Loucy (cell line): ENCODE measurements at regions not wholly inside any gene's neighbourhood (a gene's known extent, or its start where the extent isn't known, plus 50 kb on each side); places are given as distances from the start of the nearest gene placed in this dataset.

Experiments
- EZH2phosphoT487 ChIP-seq: fragments of 200-600 bp; IDR thresholded peaks from 2 replicates; pipeline ENCODE4 v1.6.1; 2018; ENCODE audit warnings: antibody characterized with exemption, mild to moderate bottlenecking, moderate library complexity, borderline replicate concordance
- TF ChIP-seq, protein P1 (sequence below): fragments of 200-600 bp; sonication (generic); conservative IDR thresholded peaks from 2 replicates; pipeline ENCODE4 v1.5.1; 2014; ENCODE audit warnings: mild to moderate bottlenecking, antibody characterized with exemption, low read length

DNA sequence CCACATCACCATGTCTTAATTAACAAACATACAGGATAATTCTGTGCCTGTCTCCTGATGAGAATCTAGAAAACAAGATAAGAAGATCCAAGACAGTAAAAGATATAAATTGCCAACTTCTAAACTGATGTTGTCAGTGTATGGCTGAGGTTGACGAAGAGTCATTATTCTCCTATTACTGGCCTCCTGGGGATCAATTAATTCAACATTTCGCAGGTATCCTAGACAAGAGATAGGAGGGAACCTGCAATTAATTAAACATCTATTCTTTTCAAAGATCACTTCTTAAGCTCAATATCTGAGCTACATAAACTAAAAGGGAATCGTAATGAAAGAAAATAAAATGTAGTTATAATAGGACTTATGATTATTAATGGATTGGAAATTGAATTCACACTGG, 232.0 kb upstream of the GRIA1 start:
- TF ChIP-seq, protein P1, sequence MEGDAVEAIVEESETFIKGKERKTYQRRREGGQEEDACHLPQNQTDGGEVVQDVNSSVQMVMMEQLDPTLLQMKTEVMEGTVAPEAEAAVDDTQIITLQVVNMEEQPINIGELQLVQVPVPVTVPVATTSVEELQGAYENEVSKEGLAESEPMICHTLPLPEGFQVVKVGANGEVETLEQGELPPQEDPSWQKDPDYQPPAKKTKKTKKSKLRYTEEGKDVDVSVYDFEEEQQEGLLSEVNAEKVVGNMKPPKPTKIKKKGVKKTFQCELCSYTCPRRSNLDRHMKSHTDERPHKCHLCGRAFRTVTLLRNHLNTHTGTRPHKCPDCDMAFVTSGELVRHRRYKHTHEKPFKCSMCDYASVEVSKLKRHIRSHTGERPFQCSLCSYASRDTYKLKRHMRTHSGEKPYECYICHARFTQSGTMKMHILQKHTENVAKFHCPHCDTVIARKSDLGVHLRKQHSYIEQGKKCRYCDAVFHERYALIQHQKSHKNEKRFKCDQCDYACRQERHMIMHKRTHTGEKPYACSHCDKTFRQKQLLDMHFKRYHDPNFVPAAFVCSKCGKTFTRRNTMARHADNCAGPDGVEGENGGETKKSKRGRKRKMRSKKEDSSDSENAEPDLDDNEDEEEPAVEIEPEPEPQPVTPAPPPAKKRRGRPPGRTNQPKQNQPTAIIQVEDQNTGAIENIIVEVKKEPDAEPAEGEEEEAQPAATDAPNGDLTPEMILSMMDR: no peak
- TF ChIP-seq EZH2phosphoT487: no peak
